Hepatocyte (in vitro differentiated cells): ENCODE measurements at regions not wholly inside any gene's neighbourhood (a gene's known extent, or its start where the extent isn't known, plus 50 kb on each side); places are given as distances from the start of the nearest gene placed in this dataset.

Experiments
- CTCF ChIP-seq: fragments of 200-600 bp; sonication (generic); IDR thresholded peaks from 2 replicates; pipeline ENCODE4 v1.5.1; 2016; ENCODE audit warnings: antibody characterized with exemption, mild to moderate bottlenecking; ENCODE audit not compliant: poor library complexity
- EZH2 ChIP-seq: fragments of 200-600 bp; sonication (generic); IDR thresholded peaks from 2 replicates; pipeline ENCODE4 v1.6.1; 2016; ENCODE audit warnings: antibody characterized with exemption, mild to moderate bottlenecking, borderline replicate concordance

GRCh38 chr4:9716093-9716492, 65.3 kb upstream of the DRD5 start:
- TF ChIP-seq CTCF (no peak), EZH2 (no peak)
